ENCODE measurements at regions not wholly inside any gene's neighbourhood (a gene's known extent, or its start where the extent isn't known, plus 50 kb on each side); places are given as distances from the start of the nearest gene placed in this dataset.

GRCh38 chr15:46080016-46080415 is 445.2 kb downstream of the SQOR start:
- no peak overlapping the region for H2AFZ ChIP-seq (ENCODE audit: low read length)

GRCh38 chr15:46088486-46089445 is 453.9 kb downstream of the SQOR start:
- Histone ChIP-seq H3K9ac (ENCODE audit: low read length) (no peak overlapping the region), H3K27ac (ENCODE audit: low read depth, low read length, poor library complexity, severe bottlenecking) (no peak overlapping the region)

More at GRCh38 chr15:46080016-46080415, 445.2 kb downstream of the SQOR start:
- H3K9me3 ChIP-seq (ENCODE audit: low read length), result no peaks in the 10 kb centered on the region
- no peaks in the 10 kb centered on the region for H4K20me1 ChIP-seq (ENCODE audit: insufficient read depth, low read length)
- H3K79me2 ChIP-seq (ENCODE audit: insufficient read depth, low read length), result no peaks in the 10 kb centered on the region
- TF ChIP-seq CTCF (IDR thresholded peaks at IDR 0.05; ENCODE audit: low read length) (no peak), EZH2 (IDR thresholded peaks at IDR 0.05; ENCODE audit: borderline replicate concordance, low read length) (no peak)
- H3K9me2 ChIP-seq (ENCODE audit: low read depth, low read length), result no peaks in the 10 kb centered on the region
- no peaks in the 10 kb centered on the region for H3F3A ChIP-seq (ENCODE audit: insufficient read depth, low read length)
- no peak overlapping the region for H3K27ac ChIP-seq (ENCODE audit: low read depth, low read length, poor library complexity, severe bottlenecking)
- H3K9ac ChIP-seq (ENCODE audit: low read length), result no peak overlapping the region
- no peak overlapping the region for H3K4me2 ChIP-seq (ENCODE audit: low read length)
- H3K36me3 ChIP-seq (ENCODE audit: insufficient read depth, low read length), result no peaks in the 10 kb centered on the region
- no peak overlapping the region for H3K4me3 ChIP-seq (ENCODE audit: low read depth, low read length, poor library complexity, severe bottlenecking)
- H3K27me3 ChIP-seq (ENCODE audit: insufficient read depth, low read length), result no peaks in the 10 kb centered on the region
- H3K4me1 ChIP-seq (ENCODE audit: insufficient read depth, low read length, severe bottlenecking), result no peaks in the 10 kb centered on the region

GRCh38 chr15:46089467-46089935 is 454.7 kb downstream of the SQOR start:
- no peak for TF ChIP-seq EZH2 (IDR thresholded peaks at IDR 0.05; ENCODE audit: borderline replicate concordance, low read length)
- no peak for TF ChIP-seq CTCF (IDR thresholded peaks at IDR 0.05; ENCODE audit: low read length)
- Histone ChIP-seq H3F3A (ENCODE audit: insufficient read depth, low read length) (no peaks in the 10 kb centered on the region), H3K9me3 (ENCODE audit: low read length) (no peaks in the 10 kb centered on the region), H4K20me1 (ENCODE audit: insufficient read depth, low read length) (no peaks in the 10 kb centered on the region), H3K27me3 (ENCODE audit: insufficient read depth, low read length) (no peaks in the 10 kb centered on the region), H3K4me2 (ENCODE audit: low read length) (no peak overlapping the region), H3K79me2 (ENCODE audit: insufficient read depth, low read length) (no peaks in the 10 kb centered on the region), H3K9me2 (ENCODE audit: low read depth, low read length) (no peaks in the 10 kb centered on the region), H3K36me3 (ENCODE audit: insufficient read depth, low read length) (no peaks in the 10 kb centered on the region), H2AFZ (ENCODE audit: low read length) (no peak overlapping the region), H3K9ac (ENCODE audit: low read length) (no peak overlapping the region), H3K27ac (ENCODE audit: low read depth, low read length, poor library complexity, severe bottlenecking) (no peak overlapping the region), H3K4me3 (ENCODE audit: low read depth, low read length, poor library complexity, severe bottlenecking) (no peak overlapping the region), H3K4me1 (ENCODE audit: insufficient read depth, low read length, severe bottlenecking) (no peaks in the 10 kb centered on the region)

More at GRCh38 chr15:46088486-46089445, 453.9 kb downstream of the SQOR start:
- Histone ChIP-seq H3K36me3 (ENCODE audit: insufficient read depth, low read length) (no peaks in the 10 kb centered on the region), H4K20me1 (ENCODE audit: insufficient read depth, low read length) (no peaks in the 10 kb centered on the region), H3K9me3 (ENCODE audit: low read length) (no peaks in the 10 kb centered on the region), H3K9me2 (ENCODE audit: low read depth, low read length) (no peaks in the 10 kb centered on the region), H2AFZ (ENCODE audit: low read length) (no peak overlapping the region), H3F3A (ENCODE audit: insufficient read depth, low read length) (no peaks in the 10 kb centered on the region), H3K27me3 (ENCODE audit: insufficient read depth, low read length) (no peaks in the 10 kb centered on the region), H3K79me2 (ENCODE audit: insufficient read depth, low read length) (no peaks in the 10 kb centered on the region), H3K4me1 (ENCODE audit: insufficient read depth, low read length, severe bottlenecking) (no peaks in the 10 kb centered on the region), H3K4me3 (ENCODE audit: low read depth, low read length, poor library complexity, severe bottlenecking) (no peak overlapping the region), H3K4me2 (ENCODE audit: low read length) (no peak overlapping the region)
- TF ChIP-seq CTCF (IDR thresholded peaks at IDR 0.05; ENCODE audit: low read length), result no peak
- no peak for TF ChIP-seq EZH2 (IDR thresholded peaks at IDR 0.05; ENCODE audit: borderline replicate concordance, low read length)
